H9 (cell line): ENCODE measurements at regions not wholly inside any gene's neighbourhood (a gene's known extent, or its start where the extent isn't known, plus 50 kb on each side); places are given as distances from the start of the nearest gene placed in this dataset.

ENCODE experiments used
- DNase-seq: peaks from one replicate; pipeline ENCODE4 v3.0.0-alpha.2; 2017
- H2AFZ ChIP-seq: one replicate; pipeline ENCODE4 v1.6.1; 2013; ENCODE audit warnings: mild to moderate bottlenecking, low read length, control low read depth, moderate library complexity
- H2AK5ac ChIP-seq: 2 replicates; pipeline ENCODE4 v1.6.1; 2013; ENCODE audit warnings: low read length, control low read depth, mixed read lengths; ENCODE audit not compliant: insufficient read length
- H2BK120ac ChIP-seq: one replicate; pipeline ENCODE4 v1.6.1; 2013; ENCODE audit warnings: low read depth, mild to moderate bottlenecking, low read length, control low read depth, inconsistent platforms; ENCODE audit not compliant: poor library complexity, severe bottlenecking
- H2BK12ac ChIP-seq: 2 replicates; pipeline ENCODE4 v1.6.1; 2013; ENCODE audit warnings: low read length, control low read depth, mixed read lengths, low read depth; ENCODE audit not compliant: insufficient read length
- H2BK15ac ChIP-seq: 2 replicates; pipeline ENCODE4 v1.6.1; 2013; ENCODE audit warnings: low read depth, low read length, control low read depth
- H2BK20ac ChIP-seq: one replicate; pipeline ENCODE4 v1.6.1; 2013; ENCODE audit warnings: low read depth, mild to moderate bottlenecking, low read length, control low read depth, inconsistent platforms; ENCODE audit not compliant: poor library complexity, severe bottlenecking
- H2BK5ac ChIP-seq: 2 replicates; pipeline ENCODE4 v1.6.1; 2013; ENCODE audit warnings: low read length, control low read depth, mixed read lengths; ENCODE audit not compliant: insufficient read length
- H3K14ac ChIP-seq: 2 replicates; pipeline ENCODE4 v1.6.1; 2013; ENCODE audit warnings: low read length, control low read depth; ENCODE audit not compliant: insufficient read depth
- H3K18ac ChIP-seq: 2 replicates; pipeline ENCODE4 v1.6.1; 2013; ENCODE audit warnings: low read depth, mild to moderate bottlenecking, mixed read lengths, low read length, control low read depth; ENCODE audit not compliant: insufficient read length
- H3K23ac ChIP-seq: 2 replicates; pipeline ENCODE4 v1.6.1; 2013; ENCODE audit warnings: low read length, control low read depth, mixed read lengths, low read depth; ENCODE audit not compliant: insufficient read length
- H3K23me2 ChIP-seq: 2 replicates; pipeline ENCODE4 v1.6.1; 2013; ENCODE audit warnings: low read depth, mild to moderate bottlenecking, mixed read lengths, low read length, control low read depth; ENCODE audit not compliant: insufficient read length, poor library complexity, severe bottlenecking
- H3K27ac ChIP-seq: 2 replicates; pipeline ENCODE4 v1.5.1; 2013; ENCODE audit warnings: low read length, control low read depth, mixed read lengths, low read depth; ENCODE audit not compliant: insufficient read length
- H3K27me3 ChIP-seq: 2 replicates; pipeline ENCODE4 v1.6.1; 2013; ENCODE audit warnings: low read length, control low read depth, inconsistent platforms; ENCODE audit not compliant: insufficient read depth
- H3K4ac ChIP-seq: 2 replicates; pipeline ENCODE4 v1.6.1; 2013; ENCODE audit warnings: low read depth, mild to moderate bottlenecking, control low read depth, inconsistent platforms, low read length, moderate library complexity
- H3K4me1 ChIP-seq: 2 replicates; pipeline ENCODE4 v1.6.1; 2013; ENCODE audit warnings: low read length, control low read depth, inconsistent platforms; ENCODE audit not compliant: insufficient read depth
- H3K4me2 ChIP-seq: 2 replicates; pipeline ENCODE4 v1.6.1; 2013; ENCODE audit warnings: low read length, control low read depth, mixed read lengths; ENCODE audit not compliant: insufficient read length, insufficient read depth
- H3K56ac ChIP-seq: 2 replicates; pipeline ENCODE4 v1.6.1; 2013; ENCODE audit warnings: low read depth, mild to moderate bottlenecking, mixed read lengths, low read length, control low read depth; ENCODE audit not compliant: insufficient read length
- H3K79me1 ChIP-seq: 2 replicates; pipeline ENCODE4 v1.6.1; 2013; ENCODE audit warnings: low read depth, mild to moderate bottlenecking, moderate library complexity, low read length, control low read depth, inconsistent platforms; ENCODE audit not compliant: insufficient read depth, poor library complexity, severe bottlenecking
- H3K79me2 ChIP-seq: 2 replicates; pipeline ENCODE4 v1.6.1; 2013; ENCODE audit warnings: low read length, control low read depth, inconsistent platforms; ENCODE audit not compliant: insufficient read depth
- H3K9ac ChIP-seq: 2 replicates; pipeline ENCODE4 v1.6.1; 2013; ENCODE audit warnings: low read length, control low read depth, mixed read lengths; ENCODE audit not compliant: insufficient read length; ENCODE audit errors: extremely low read depth
- H3K9me3 ChIP-seq: one replicate; pipeline ENCODE4 v1.6.1; 2013; ENCODE audit warnings: low read depth, low read length, inconsistent platforms; ENCODE audit not compliant: control insufficient read depth
- H3T11ph ChIP-seq: one replicate; pipeline ENCODE4 v1.6.1; 2013; ENCODE audit warnings: mild to moderate bottlenecking, low read length, control low read depth, inconsistent platforms
- H4K20me1 ChIP-seq: one replicate; pipeline ENCODE4 v1.6.1; 2013; ENCODE audit not compliant: control insufficient read depth, insufficient read length, insufficient read depth
- H4K5ac ChIP-seq: 2 replicates; pipeline ENCODE4 v1.6.1; 2013; ENCODE audit warnings: low read depth, mild to moderate bottlenecking, mixed read lengths, low read length, control low read depth; ENCODE audit not compliant: insufficient read length
- H4K8ac ChIP-seq: replicated peaks from 2 replicates; pipeline ENCODE4 v1.6.1; 2013; ENCODE audit warnings: low read length, control low read depth, mixed read lengths, low read depth; ENCODE audit not compliant: insufficient read length
- H4K91ac ChIP-seq: 2 replicates; pipeline ENCODE4 v1.6.1; 2013; ENCODE audit warnings: low read depth, mild to moderate bottlenecking, moderate library complexity, mixed read lengths, low read length, control low read depth; ENCODE audit not compliant: insufficient read length
- H3K27ac Mint-ChIP-seq, 3 experiments: 2 replicates in 2 of 3; 3 replicates in 1 of 3; pipeline ENCODE4 v1.8.0; 2020 to 2021; ENCODE audit warnings: mixed read lengths in 3 of 3, mild to moderate bottlenecking in 1 of 3, moderate library complexity in 1 of 3
- H3K27me3 Mint-ChIP-seq: 2 replicates; pipeline ENCODE4 v1.8.0; 2021; ENCODE audit warnings: low read depth, mild to moderate bottlenecking, moderate library complexity, mixed read lengths
- H3K36me3 Mint-ChIP-seq, 3 experiments: 2 replicates in 2 of 3; 3 replicates in 1 of 3; pipeline ENCODE4 v1.8.0; 2020 to 2021; ENCODE audit warnings: low read depth in 3 of 3, mixed read lengths in 3 of 3; ENCODE audit not compliant: insufficient read depth in 1 of 3
- H3K4me1 Mint-ChIP-seq, 2 experiments: 2 replicates each; pipeline ENCODE4 v1.8.0; 2020; ENCODE audit warnings: mixed read lengths in 2 of 2
- H3K4me3 Mint-ChIP-seq, 2 experiments: 2 replicates in 1 of 2; 3 replicates in 1 of 2; pipeline ENCODE4 v1.8.0; 2020 to 2021; ENCODE audit warnings: mild to moderate bottlenecking in 2 of 2, mixed read lengths in 2 of 2, moderate library complexity in 1 of 2
- H3K9me3 Mint-ChIP-seq, 2 experiments: 2 replicates in 1 of 2; 3 replicates in 1 of 2; pipeline ENCODE4 v1.8.0; 2020; ENCODE audit warnings: mild to moderate bottlenecking in 2 of 2, mixed read lengths in 2 of 2, moderate library complexity in 1 of 2
- CTCF ChIP-seq: fragments of 200-600 bp; sonication (generic); conservative IDR thresholded peaks from 3 replicates; pipeline ENCODE4 v1.8.0; 2021; ENCODE audit warnings: antibody characterized with exemption, mild to moderate bottlenecking
- WGBS: extraction: QIAGEN DNeasy Blood & Tissue Kit; methylation state at CpG from one replicate; pipeline ENCODE4 v1.1.7; 2013; ENCODE audit warnings: missing lambda C conversion rate, low lambda C conversion rate, mixed read lengths; ENCODE audit not compliant: insufficient read length; ENCODE audit errors: extremely low coverage; 5-methylcytosine and 5-hydroxymethylcytosine counted together

- DNase-seq: no peak
- no peak overlapping the region for H4K8ac ChIP-seq
- no peak overlapping the region for H2AK5ac ChIP-seq
- H3K4me1 Mint-ChIP-seq: peaks cover 12 to 15% of the 10 kb centered on the region in 2 experiments
- no CpG with 5 or more reads among the region's 4 CpGs for WGBS
- H3K14ac ChIP-seq: no peak overlapping the region
- no peaks in the 10 kb centered on the region for H3K79me1 ChIP-seq
- H2AFZ ChIP-seq: no peak overlapping the region
- H3T11ph ChIP-seq: no peak overlapping the region
- H4K5ac ChIP-seq: no peak overlapping the region
- no peak overlapping the region for H3K9ac ChIP-seq
- no peaks in the 10 kb centered on the region for H3K27me3 ChIP-seq
- no peak overlapping the region for H4K91ac ChIP-seq
- no peak overlapping the region for H3K18ac ChIP-seq
- H3K23me2 ChIP-seq: no peaks in the 10 kb centered on the region
- H3K4me3 Mint-ChIP-seq: no peak overlapping the region
- H3K4me1 ChIP-seq: no peaks in the 10 kb centered on the region; the same call in 1 of the 2 replicates
- H3K36me3 Mint-ChIP-seq: no peaks in the 10 kb centered on the region
- no peak overlapping the region for H2BK12ac ChIP-seq
- no peak overlapping the region for H3K27ac ChIP-seq
- no peaks in the 10 kb centered on the region for H3K9me3 Mint-ChIP-seq
- no peaks in the 10 kb centered on the region for H3K9me3 ChIP-seq
- H3K23ac ChIP-seq: no peak overlapping the region
- no peaks in the 10 kb centered on the region for H3K79me2 ChIP-seq
- H4K20me1 ChIP-seq: no peaks in the 10 kb centered on the region
- no peak overlapping the region for H2BK5ac ChIP-seq
- no peaks in the 10 kb centered on the region; the same call in 1 of the 2 replicates for H3K27me3 Mint-ChIP-seq
- TF ChIP-seq CTCF: no peak
- H2BK15ac ChIP-seq: 0 out of 2 replicates have a peak overlapping the region, but pooled peaks have one; percentile 89
- no peak overlapping the region for H3K4me2 ChIP-seq
- H2BK120ac ChIP-seq: no peak overlapping the region
- no peak overlapping the region; a peak in 1 of 7 replicates for H3K27ac Mint-ChIP-seq
- no peak overlapping the region for H3K56ac ChIP-seq
- H3K4ac ChIP-seq: no peak overlapping the region
- H2BK20ac ChIP-seq: no peak overlapping the region
Measured at GRCh38 chr5:57720656-57721055, 238.0 kb upstream of the ACTBL2 start.
